GM21360 (cell line): ENCODE measurements at regions not wholly inside any gene's neighbourhood (a gene's known extent, or its start where the extent isn't known, plus 50 kb on each side); places are given as distances from the start of the nearest gene placed in this dataset.
"Not testable (repeated sequence)": the region's sequence is repeated elsewhere in the genome, so short reads cannot be mapped to it uniquely, and the experiment has no call there.

ENCODE experiments used
- ATAC-seq: cut with Tn5 transposase; IDR thresholded peaks from one replicate; pipeline ENCODE4 v1.9.1; 2021; ENCODE audit warnings: mild to moderate bottlenecking, moderate library complexity; ENCODE audit not compliant: unreplicated experiment

GRCh38 chr2:167697948-167698347 is 549.4 kb downstream of the STK39 start:
- no peak for ATAC-seq

DNA sequence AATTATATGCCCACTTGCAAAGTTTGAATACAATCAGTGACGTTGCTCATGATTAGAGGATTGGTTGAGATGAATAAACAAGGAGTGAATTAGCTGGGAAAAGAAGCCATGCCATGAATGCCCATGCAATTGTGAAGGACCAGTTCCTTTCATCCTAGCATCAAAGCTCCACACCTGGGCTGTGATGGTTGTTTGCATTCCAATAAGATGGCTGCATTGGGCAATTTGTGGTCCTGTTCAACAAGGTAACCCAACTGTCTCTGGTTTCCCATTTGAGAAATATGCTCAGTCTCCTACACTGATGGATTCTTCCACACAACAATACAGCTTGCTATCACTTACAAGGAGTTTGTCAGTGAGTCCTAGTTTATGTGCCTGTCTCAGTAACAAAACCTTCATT is 550.2 kb downstream of the STK39 start:
- ATAC-seq: no peak

DNA sequence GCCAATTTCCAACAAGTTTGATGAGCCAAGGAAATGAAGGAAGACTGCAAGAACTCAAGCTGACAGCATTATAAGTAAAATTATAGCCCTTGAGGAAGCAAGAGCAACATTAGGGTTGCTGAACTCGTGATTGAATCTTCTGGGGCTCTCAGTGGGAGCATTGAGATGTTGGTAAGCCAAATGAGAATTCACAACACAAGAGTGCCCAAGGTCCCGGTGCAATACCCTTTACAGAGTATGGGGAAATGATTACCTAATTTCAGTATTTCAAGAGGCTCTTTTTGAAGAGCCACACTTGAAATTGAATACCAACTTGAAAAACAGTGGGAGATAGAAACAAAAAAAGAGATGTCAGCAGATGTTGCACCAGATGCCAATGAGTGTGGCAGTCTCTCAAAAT is 554.5 kb downstream of the STK39 start:
- ATAC-seq: no peak

DNA sequence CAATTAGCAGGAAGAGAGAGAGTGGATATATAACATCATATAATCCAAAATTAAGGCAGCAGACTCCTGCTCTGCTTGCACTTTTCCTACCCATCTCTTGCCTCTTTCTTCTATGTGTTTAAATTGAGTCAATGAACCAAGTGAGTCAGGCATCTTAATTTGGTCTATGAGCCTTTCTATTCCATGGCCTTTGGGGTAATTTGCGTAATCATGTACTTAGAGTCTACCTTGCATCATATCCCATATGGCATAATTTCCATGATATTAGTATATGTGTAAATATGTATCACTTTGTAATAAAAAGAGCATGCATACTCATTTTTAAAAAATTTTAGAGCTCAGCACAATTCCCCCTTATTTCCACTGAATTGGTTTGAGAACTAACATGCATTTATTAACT is 555.2 kb downstream of the STK39 start:
- ATAC-seq: no peak

- no peak for ATAC-seq
Measured at GRCh38 chr2:167689444-167689843, 558.0 kb downstream of the STK39 start.

DNA sequence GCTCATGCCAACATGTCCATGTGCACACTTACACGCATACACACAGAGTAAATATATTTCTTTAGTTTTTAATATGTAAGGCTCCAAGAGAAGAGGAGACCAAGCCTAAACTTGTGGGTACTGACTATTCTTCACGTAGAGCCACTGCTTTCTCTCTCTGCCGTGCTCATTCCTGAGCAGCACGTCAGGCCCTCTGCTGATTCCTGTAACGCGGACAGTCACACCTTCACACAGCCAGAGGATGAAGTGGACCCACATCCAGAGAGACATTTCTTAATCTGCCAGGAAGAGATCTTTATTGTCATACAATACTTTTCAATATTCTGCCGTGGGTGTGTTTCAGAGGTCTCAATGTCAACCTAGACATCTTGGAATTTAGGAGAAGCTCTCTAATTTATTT is 560.7 kb downstream of the STK39 start:
- no peak for ATAC-seq

DNA sequence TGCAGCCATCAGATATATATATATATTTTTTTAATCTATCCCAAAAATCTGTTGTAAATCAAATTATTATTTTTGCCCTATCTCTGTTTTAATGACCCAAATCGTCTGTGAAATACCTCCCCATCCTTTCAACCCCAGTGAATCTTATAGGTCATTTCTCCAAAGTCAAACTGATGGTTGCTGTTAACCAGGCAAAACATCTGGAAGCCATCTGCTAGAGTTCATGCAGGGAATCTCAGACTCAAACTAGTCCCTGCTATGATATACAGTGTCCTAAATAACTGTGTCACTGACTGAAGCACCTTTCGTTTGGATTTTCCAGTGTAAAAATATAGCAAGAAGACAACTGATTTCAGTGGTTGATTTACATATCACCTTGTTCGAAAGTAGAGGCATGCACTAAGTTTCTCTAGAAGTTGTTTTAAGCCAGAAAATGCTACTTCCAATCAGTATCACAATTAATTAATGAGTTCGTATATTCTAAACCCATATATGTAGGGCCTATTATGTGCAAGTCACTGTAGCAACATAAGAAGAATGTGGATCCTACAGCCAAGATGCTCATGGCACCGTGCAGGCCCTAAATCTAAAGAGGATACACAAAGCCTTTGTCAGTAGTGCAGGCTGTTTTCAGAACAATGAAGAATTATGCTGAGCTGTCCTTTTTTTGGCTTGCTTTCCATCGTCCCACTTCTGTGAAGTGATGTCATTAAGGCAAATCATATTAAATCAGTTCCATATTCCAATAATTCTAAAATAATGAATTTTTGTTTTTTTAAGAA is 566.0 kb downstream of the STK39 start:
- ATAC-seq: no peak

DNA sequence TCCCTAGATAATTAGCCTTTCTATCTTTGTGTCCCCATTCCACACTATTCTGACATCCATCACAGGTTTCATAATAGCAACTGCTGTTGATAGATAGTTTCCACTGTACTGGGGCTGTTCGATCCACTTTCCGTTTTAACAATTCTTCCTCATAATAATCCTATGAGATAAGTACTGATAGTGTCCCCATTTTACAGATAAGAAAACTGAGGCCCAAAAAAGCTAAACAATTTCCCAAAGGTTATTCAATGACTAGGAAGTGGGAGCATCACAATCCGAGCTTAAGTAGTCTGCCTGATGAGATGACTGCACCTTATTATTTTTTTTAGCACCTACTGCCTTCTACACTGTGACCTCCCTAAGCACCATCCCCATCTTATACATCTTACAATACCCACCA is 569.2 kb downstream of the STK39 start:
- no peak for ATAC-seq

DNA sequence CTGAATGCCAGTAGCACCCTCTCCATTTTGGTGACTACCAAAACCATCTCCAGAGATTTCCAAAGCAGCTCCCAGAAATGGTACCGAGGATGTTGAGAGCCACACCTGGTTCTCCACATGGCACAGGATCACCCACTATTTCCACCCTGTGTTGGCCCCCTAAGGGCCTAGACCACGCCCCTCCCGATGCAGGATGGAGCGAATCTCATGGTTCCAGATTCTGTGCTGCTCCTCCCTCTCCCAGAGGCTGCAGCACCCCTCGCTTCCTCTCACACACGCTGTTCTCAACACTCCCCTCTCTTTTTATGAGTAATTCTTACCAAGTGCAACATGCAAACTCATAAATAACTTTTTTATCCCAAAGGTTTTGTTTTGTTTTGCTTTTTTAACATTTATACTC is 571.5 kb downstream of the STK39 start:
- ATAC-seq: no peak

DNA sequence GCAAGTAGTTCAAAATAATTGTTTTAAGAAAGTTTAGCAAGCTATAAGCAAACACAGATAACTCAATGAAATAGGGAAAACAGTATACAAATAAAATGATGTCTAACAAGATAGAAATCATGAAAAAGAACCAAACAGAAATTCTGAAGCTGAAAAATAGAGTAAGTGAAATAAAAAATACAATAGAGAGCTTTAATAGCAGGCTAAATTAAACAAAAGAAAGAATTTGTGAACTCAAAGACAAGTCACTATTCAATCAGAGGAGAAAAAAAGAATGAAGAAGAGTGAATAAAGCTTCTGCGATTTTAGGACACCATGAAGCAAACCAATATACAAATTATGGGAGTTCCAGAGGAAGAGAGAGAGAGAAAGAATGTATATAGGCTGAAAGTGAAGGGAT is 576.8 kb downstream of the STK39 start:
- no peak for ATAC-seq

GRCh38 chr2:167653131-167653530 is 594.3 kb downstream of the STK39 start:
- no peak for ATAC-seq

- ATAC-seq: no peak
Measured at GRCh38 chr2:167652401-167652800, 595.0 kb downstream of the STK39 start.

DNA sequence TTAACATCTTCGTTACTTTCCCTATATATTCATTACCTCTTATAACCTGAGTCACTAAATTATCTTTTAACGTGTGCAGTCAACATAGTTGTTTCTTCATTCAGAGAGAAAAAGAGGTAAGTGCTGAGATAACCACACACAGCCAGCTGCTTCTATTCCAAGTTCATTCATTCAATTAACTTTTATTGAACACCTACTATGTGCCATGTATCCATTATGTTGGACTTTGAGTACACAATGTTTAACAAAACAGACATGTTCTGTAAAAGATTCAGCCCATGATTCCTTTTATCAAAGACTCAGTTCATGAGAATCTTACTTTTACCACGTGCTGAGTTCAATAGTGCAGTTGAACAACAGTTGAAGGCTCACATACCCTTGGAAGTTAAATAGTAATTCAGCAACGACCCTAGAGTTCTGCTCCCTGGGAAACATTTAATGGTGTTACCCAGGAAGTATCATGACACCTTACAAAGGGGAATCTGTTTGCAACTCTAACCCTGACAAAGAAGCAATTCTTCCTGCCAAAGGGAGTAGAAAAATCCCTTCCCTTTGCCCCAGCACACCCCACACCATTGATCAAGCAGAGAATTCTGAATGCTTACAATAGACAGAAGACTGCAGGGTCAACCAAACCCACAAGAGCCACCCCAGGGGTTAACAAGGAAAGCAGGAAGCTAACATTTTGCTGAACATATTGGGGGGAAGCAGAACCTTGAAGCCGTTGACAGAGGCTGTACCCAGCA is 595.8 kb downstream of the STK39 start:
- ATAC-seq: no peak

- ATAC-seq: no peak
Measured at GRCh38 chr2:167646557-167646956, 600.8 kb downstream of the STK39 start.

GRCh38 chr2:167640096-167640495 is 607.3 kb downstream of the STK39 start:
- ATAC-seq: no peak

- no peak for ATAC-seq
Measured at GRCh38 chr2:167637741-167638140, 609.7 kb downstream of the STK39 start.

- not testable (repeated sequence) for ATAC-seq
Measured at GRCh38 chr2:167632271-167632670, 615.1 kb downstream of the STK39 start.

DNA sequence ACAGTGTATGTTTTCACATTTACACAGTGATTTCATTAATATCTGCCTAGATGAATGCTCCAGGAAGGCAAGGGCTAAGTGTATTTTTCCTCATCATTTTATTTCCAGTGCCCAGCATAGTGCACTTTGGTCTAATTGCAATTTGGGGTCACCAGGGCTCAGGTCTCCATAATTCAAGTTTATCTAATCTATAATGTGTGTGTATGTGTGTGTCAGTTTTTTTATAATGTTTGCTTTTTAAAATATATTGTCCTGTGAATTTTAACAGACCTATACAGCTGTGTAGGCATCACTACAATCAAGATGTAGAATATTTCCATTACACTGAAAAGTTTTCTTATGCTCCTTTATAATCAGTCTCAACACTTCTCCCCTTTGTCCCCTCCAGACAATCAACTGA is 620.4 kb downstream of the STK39 start:
- no peak for ATAC-seq

DNA sequence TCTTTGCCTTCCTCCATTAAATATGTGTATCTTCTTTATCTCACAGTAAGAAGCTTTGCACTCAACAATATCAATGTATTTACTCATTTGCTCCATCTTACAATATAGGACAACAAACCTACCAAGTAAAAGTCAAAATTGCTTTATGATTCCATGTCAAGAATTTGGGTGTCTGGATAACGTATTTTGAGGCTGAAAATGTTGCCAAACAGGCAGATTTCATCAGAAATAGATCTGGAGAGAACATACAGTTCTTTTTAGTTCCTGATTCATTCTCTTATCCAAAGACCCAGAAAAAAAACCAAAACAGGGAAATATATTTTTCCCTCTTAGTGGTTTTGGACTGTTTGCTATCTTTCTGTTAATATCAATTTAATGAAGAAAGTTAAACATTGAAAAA is 621.1 kb downstream of the STK39 start:
- no peak for ATAC-seq

- ATAC-seq: no peak
Measured at GRCh38 chr2:167616997-167617396, 630.4 kb downstream of the STK39 start.

- ATAC-seq: no peak
Measured at GRCh38 chr2:167613471-167613870, 633.9 kb downstream of the STK39 start.

- no peak for ATAC-seq
Measured at GRCh38 chr2:167608487-167608886, 638.9 kb downstream of the STK39 start.
